BE2C (cell line): ENCODE measurements at regions not wholly inside any gene's neighbourhood (a gene's known extent, or its start where the extent isn't known, plus 50 kb on each side); places are given as distances from the start of the nearest gene placed in this dataset.

ENCODE experiments used
- DNase-seq: peaks from one replicate; pipeline ENCODE4 v3.0.0-alpha.2; 2020
- H3K27me3 ChIP-seq: fragments of 250-450 bp; sonication (Bioruptor Pico); 2 replicates; pipeline ENCODE4 v1.5.1; 2020; ENCODE audit warnings: mild to moderate bottlenecking
- H3K36me3 ChIP-seq: fragments of 250-450 bp; sonication (Bioruptor Pico); 2 replicates; pipeline ENCODE4 v1.5.1; 2020; ENCODE audit warnings: mild to moderate bottlenecking
- H3K4me1 ChIP-seq: fragments of 250-450 bp; sonication (Bioruptor Pico); 2 replicates; pipeline ENCODE4 v1.5.1; 2020
- H3K4me3 ChIP-seq: 2 replicates; pipeline ENCODE4 v1.5.1; 2011; ENCODE audit warnings: low read depth, low read length
- H3K9me3 ChIP-seq: fragments of 250-450 bp; sonication (Bioruptor Pico); 2 replicates; pipeline ENCODE4 v1.5.1; 2020
- CTCF ChIP-seq: IDR thresholded peaks from 2 replicates; pipeline ENCODE4 v1.5.1; 2012; ENCODE audit warnings: mild to moderate bottlenecking, low read depth, low read length

GRCh38 chr15:93700051-93700450, 531.3 kb upstream of the MCTP2 start:
- H3K36me3 ChIP-seq: no peaks in the 10 kb centered on the region
- H3K27me3 ChIP-seq: no peaks in the 10 kb centered on the region
- no peak for TF ChIP-seq CTCF
- no peak for DNase-seq
- peaks cover 5% of the 10 kb centered on the region; the same call in 1 of the 2 replicates for H3K4me1 ChIP-seq
- no peaks in the 10 kb centered on the region for H3K9me3 ChIP-seq
- H3K4me3 ChIP-seq: no peak overlapping the region

GRCh38 chr15:93694033-93694432, 537.3 kb upstream of the MCTP2 start:
- TF ChIP-seq CTCF: no peak
- Histone ChIP-seq H3K27me3 (no peaks in the 10 kb centered on the region), H3K9me3 (no peaks in the 10 kb centered on the region), H3K36me3 (no peaks in the 10 kb centered on the region), H3K4me1 (no peaks in the 10 kb centered on the region), H3K4me3 (no peak overlapping the region)
- no peak for DNase-seq

DNA sequence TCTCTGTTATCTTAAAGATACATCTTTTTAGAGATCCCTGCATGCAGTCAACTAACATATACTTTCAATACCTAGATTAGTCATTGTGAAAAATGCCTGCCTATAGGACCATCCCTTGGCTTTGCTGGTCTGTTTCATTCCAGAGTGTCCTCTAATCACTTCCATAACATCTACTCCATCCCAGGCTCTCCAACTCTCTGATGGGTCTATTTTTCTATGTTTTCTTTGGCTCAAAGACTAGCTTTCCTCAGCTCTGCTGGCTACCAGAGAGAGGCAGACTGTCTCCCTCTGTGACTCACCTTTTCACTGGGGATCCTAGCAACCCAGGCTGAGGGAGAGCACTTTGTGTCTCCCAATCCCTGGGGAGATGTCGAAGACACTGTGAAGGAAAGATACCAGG, 547.7 kb upstream of the MCTP2 start:
- no peaks in the 10 kb centered on the region for H3K9me3 ChIP-seq
- H3K4me1 ChIP-seq: no peaks in the 10 kb centered on the region
- H3K36me3 ChIP-seq: no peaks in the 10 kb centered on the region
- no peak overlapping the region for H3K4me3 ChIP-seq
- TF ChIP-seq CTCF: no peak
- H3K27me3 ChIP-seq: no peaks in the 10 kb centered on the region
- no peak for DNase-seq

DNA sequence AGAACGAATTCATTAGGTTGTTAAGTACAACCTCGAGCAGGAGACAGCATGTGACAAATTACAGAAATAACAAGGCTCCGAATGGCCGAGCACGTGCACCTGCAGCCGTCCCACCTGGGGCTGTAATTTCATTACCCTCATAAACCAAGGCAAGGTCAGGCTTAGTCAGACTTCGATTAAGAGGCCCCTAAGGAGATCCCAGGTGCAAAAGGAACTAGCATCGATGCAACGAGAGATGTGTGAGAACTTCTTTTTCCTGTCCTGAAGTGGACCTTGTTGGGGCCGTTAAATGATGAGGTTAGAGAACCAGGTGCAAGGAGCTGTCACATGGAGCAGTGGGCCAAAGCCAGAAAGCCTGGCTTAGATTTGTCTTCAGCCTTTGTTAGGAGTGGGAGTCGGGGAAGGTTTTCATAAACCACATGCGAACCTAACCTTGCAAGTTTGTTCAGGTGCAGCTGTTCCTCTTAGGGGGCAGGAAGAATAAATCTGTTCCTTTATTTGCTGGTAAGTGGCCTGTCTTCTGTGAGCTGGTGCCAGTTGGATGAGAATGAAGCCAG, 559.9 kb upstream of the MCTP2 start:
- Histone ChIP-seq H3K4me1 (no peaks in the 10 kb centered on the region), H3K9me3 (no peaks in the 10 kb centered on the region), H3K27me3 (no peaks in the 10 kb centered on the region), H3K36me3 (no peaks in the 10 kb centered on the region), H3K4me3 (no peak overlapping the region)
- TF ChIP-seq CTCF: no peak
- DNase-seq: no peak

DNA sequence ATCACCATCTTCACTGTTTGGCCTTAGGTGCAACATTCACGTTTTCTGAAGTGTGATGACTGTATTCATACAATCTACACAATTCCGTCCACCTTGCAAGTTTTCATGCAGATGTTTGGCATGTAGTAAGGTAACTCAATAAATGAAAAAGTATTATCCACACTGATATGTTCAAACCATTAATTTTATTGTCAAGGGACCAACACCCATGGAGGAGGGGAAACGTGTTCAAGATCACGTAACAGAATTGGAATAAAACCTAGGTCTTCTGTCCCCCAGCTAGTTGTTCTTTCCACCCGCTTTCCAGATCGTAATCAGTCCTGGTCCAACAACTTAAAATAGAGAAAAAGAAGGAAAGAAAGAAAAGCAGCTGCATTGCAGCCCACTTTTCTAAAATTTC, 560.4 kb upstream of the MCTP2 start:
- H3K4me3 ChIP-seq: no peak overlapping the region
- no peaks in the 10 kb centered on the region for H3K27me3 ChIP-seq
- TF ChIP-seq CTCF: no peak
- no peak for DNase-seq
- no peaks in the 10 kb centered on the region for H3K9me3 ChIP-seq
- H3K36me3 ChIP-seq: no peaks in the 10 kb centered on the region
- no peaks in the 10 kb centered on the region for H3K4me1 ChIP-seq

- DNase-seq: no peak
- H3K4me3 ChIP-seq: no peak overlapping the region
- no peaks in the 10 kb centered on the region for H3K9me3 ChIP-seq
- H3K36me3 ChIP-seq: no peaks in the 10 kb centered on the region
- H3K4me1 ChIP-seq: no peaks in the 10 kb centered on the region
- no peak for TF ChIP-seq CTCF
- no peaks in the 10 kb centered on the region for H3K27me3 ChIP-seq
Observed at GRCh38 chr15:93664213-93664956, 567.0 kb upstream of the MCTP2 start.
